BLaER1 (cell line): ENCODE measurements at regions not wholly inside any gene's neighbourhood (a gene's known extent, or its start where the extent isn't known, plus 50 kb on each side); places are given as distances from the start of the nearest gene placed in this dataset.

ENCODE experiments used
- H3K27ac ChIP-seq: shearing (Covaris generic); formaldehyde crosslinking; 2 replicates; pipeline ENCODE4 v1.8.1; 2022
- H3K27me3 ChIP-seq: shearing (Covaris generic); formaldehyde crosslinking; 2 replicates; pipeline ENCODE4 v1.8.1; 2022
- H3K36me3 ChIP-seq: shearing (Covaris generic); formaldehyde crosslinking; 2 replicates; pipeline ENCODE4 v1.8.1; 2022
- H3K4me1 ChIP-seq: shearing (Covaris generic); formaldehyde crosslinking; 2 replicates; pipeline ENCODE4 v1.8.1; 2022
- H3K4me2 ChIP-seq: shearing (Covaris generic); formaldehyde crosslinking; 2 replicates; pipeline ENCODE4 v1.8.1; 2022
- H3K4me3 ChIP-seq: shearing (Covaris generic); formaldehyde crosslinking; 2 replicates; pipeline ENCODE4 v1.8.1; 2022
- H3K9ac ChIP-seq: shearing (Covaris generic); formaldehyde crosslinking; 2 replicates; pipeline ENCODE4 v1.8.1; 2022
- H3K9me3 ChIP-seq: shearing (Covaris generic); formaldehyde crosslinking; 2 replicates; pipeline ENCODE4 v1.8.1; 2022
- H4K20me1 ChIP-seq: shearing (Covaris generic); formaldehyde crosslinking; 2 replicates; pipeline ENCODE4 v1.8.1; 2022
- Cebpa-rat ChIP-seq: shearing (Covaris generic); IDR thresholded peaks from 2 replicates; pipeline ENCODE4 v1.8.1; 2022

DNA sequence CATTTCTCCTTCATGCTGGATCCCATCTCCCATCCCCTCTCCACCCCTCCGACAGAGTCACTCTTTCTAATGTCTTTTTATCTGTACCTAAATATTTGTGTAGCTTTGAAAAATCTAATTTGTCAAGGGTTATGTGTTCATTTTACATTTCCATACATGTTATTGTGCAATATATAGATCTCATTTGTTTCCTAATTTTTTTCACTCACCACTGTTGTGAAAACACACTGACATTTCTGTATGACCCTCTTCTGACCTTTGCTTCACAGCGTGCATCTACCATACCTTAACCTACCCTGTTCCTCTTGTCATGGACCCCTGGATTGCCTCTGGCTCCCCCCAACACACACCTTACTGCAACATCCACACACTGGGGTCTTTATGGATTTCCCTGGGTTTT, 942.9 kb downstream of the TBC1D22A start:
- Histone ChIP-seq H3K4me2 (no peak overlapping the region), H3K27me3 (no peaks in the 10 kb centered on the region), H3K9me3 (no peaks in the 10 kb centered on the region), H4K20me1 (no peaks in the 10 kb centered on the region), H3K36me3 (no peaks in the 10 kb centered on the region), H3K27ac (no peak overlapping the region), H3K4me1 (no peaks in the 10 kb centered on the region), H3K4me3 (no peak overlapping the region), H3K9ac (no peak overlapping the region)
- TF ChIP-seq Cebpa-rat, result peak; percentile 47

- Histone ChIP-seq H3K27me3 (no peaks in the 10 kb centered on the region), H3K36me3 (no peaks in the 10 kb centered on the region), H3K9ac (no peak overlapping the region), H3K27ac (no peak overlapping the region), H3K9me3 (no peaks in the 10 kb centered on the region), H3K4me2 (no peak overlapping the region), H3K4me3 (no peak overlapping the region), H4K20me1 (no peaks in the 10 kb centered on the region), H3K4me1 (no peaks in the 10 kb centered on the region)
- no peak for TF ChIP-seq Cebpa-rat
These were observed 936.5 kb downstream of the TBC1D22A start for GRCh38 chr22:47698906-47699305.

GRCh38 chr22:47697861-47698260, 935.4 kb downstream of the TBC1D22A start:
- H3K4me2 ChIP-seq, result no peak overlapping the region
- no peak overlapping the region for H3K27ac ChIP-seq
- H3K9me3 ChIP-seq, result no peaks in the 10 kb centered on the region
- H3K36me3 ChIP-seq, result no peaks in the 10 kb centered on the region
- H3K4me3 ChIP-seq, result no peak overlapping the region
- no peak overlapping the region for H3K9ac ChIP-seq
- H3K27me3 ChIP-seq, result no peaks in the 10 kb centered on the region
- TF ChIP-seq Cebpa-rat, result no peak
- H4K20me1 ChIP-seq, result no peaks in the 10 kb centered on the region
- no peaks in the 10 kb centered on the region for H3K4me1 ChIP-seq

- Histone ChIP-seq H3K4me1 (no peaks in the 10 kb centered on the region), H3K9ac (no peak overlapping the region), H3K27ac (no peak overlapping the region), H3K36me3 (no peaks in the 10 kb centered on the region), H3K4me3 (no peak overlapping the region), H3K27me3 (no peaks in the 10 kb centered on the region), H4K20me1 (no peaks in the 10 kb centered on the region), H3K4me2 (no peak overlapping the region), H3K9me3 (no peaks in the 10 kb centered on the region)
- no peak for TF ChIP-seq Cebpa-rat
These were observed 934.3 kb downstream of the TBC1D22A start for GRCh38 chr22:47696776-47697175.

GRCh38 chr22:47695176-47695575, 932.7 kb downstream of the TBC1D22A start:
- no peak overlapping the region for H3K4me3 ChIP-seq
- no peak overlapping the region for H3K9ac ChIP-seq
- H3K27me3 ChIP-seq, result no peaks in the 10 kb centered on the region
- no peaks in the 10 kb centered on the region for H3K36me3 ChIP-seq
- no peak overlapping the region for H3K27ac ChIP-seq
- no peaks in the 10 kb centered on the region for H3K4me1 ChIP-seq
- H3K4me2 ChIP-seq, result no peak overlapping the region
- no peaks in the 10 kb centered on the region for H3K9me3 ChIP-seq
- H4K20me1 ChIP-seq, result no peaks in the 10 kb centered on the region
- TF ChIP-seq Cebpa-rat, result no peak

DNA sequence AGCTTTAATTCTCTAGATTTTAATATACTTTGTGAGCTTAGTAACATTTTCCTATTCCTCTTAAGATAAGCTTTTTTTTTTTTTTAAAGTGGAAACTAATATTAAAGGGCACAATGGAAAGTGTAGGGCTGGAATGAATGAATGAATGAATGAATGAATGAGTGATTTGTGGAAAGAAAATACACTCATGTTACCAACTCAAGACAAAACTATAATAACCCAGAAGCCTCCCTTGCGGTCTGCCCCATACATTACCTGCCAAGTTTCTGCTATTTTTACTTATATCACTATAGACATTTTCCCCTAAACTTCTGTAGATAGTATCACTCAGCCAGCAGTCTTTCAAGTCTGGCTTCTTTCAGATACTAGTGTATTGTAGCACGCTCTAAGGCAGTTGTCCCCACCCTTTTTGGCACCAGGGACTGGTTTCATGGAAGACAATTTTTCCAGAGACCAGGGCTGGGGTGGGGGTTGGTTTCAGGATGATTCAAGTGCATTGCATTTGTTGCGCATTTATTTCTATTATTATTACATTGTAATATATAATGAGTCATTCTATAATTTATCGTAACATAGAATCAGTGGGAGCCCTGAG, 932.2 kb downstream of the TBC1D22A start:
- H3K4me1 ChIP-seq, result no peaks in the 10 kb centered on the region
- no peaks in the 10 kb centered on the region for H3K36me3 ChIP-seq
- no peaks in the 10 kb centered on the region for H3K9me3 ChIP-seq
- H4K20me1 ChIP-seq, result no peaks in the 10 kb centered on the region
- H3K9ac ChIP-seq, result no peak overlapping the region
- no peak overlapping the region for H3K4me2 ChIP-seq
- TF ChIP-seq Cebpa-rat, result no peak
- no peak overlapping the region for H3K27ac ChIP-seq
- H3K4me3 ChIP-seq, result no peak overlapping the region
- H3K27me3 ChIP-seq, result no peaks in the 10 kb centered on the region

DNA sequence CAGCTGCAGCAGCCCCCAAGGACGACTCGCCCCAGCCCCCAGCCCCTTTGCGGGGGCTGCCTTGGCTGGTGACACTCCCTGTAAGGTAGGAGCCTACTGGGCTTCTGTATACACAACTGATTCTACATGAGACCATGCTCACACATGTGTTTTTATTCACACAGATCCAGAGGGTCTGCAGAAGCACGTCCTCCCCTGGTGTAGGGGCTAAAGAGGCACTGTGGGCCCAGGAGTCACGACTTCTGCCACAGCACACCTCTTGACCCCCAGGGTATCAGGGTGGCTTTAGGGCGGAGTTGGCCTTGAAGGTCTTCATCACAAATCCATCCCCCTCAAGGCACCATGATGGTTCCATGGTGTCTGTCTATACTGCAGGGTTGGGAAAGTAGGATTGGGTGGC, 931.2 kb downstream of the TBC1D22A start:
- no peak for TF ChIP-seq Cebpa-rat

GRCh38 chr22:47692811-47693210, 930.4 kb downstream of the TBC1D22A start:
- Histone ChIP-seq H3K9ac (no peak overlapping the region), H3K36me3 (no peaks in the 10 kb centered on the region), H4K20me1 (no peaks in the 10 kb centered on the region), H3K4me2 (no peak overlapping the region), H3K9me3 (peaks cover 10% of the 10 kb centered on the region; the same call in 1 of the 2 replicates), H3K4me1 (no peaks in the 10 kb centered on the region), H3K27me3 (no peaks in the 10 kb centered on the region), H3K4me3 (no peak overlapping the region), H3K27ac (no peak overlapping the region)
- TF ChIP-seq Cebpa-rat, result no peak

More for the DNA sequence above, 931.2 kb downstream of the TBC1D22A start:
- Histone ChIP-seq H4K20me1 (no peaks in the 10 kb centered on the region), H3K4me3 (no peak overlapping the region), H3K4me1 (no peaks in the 10 kb centered on the region), H3K27me3 (no peaks in the 10 kb centered on the region), H3K36me3 (no peaks in the 10 kb centered on the region), H3K9ac (no peak overlapping the region), H3K4me2 (no peak overlapping the region), H3K27ac (no peak overlapping the region), H3K9me3 (peaks cover 4% of the 10 kb centered on the region; the same call in 1 of the 2 replicates)

DNA sequence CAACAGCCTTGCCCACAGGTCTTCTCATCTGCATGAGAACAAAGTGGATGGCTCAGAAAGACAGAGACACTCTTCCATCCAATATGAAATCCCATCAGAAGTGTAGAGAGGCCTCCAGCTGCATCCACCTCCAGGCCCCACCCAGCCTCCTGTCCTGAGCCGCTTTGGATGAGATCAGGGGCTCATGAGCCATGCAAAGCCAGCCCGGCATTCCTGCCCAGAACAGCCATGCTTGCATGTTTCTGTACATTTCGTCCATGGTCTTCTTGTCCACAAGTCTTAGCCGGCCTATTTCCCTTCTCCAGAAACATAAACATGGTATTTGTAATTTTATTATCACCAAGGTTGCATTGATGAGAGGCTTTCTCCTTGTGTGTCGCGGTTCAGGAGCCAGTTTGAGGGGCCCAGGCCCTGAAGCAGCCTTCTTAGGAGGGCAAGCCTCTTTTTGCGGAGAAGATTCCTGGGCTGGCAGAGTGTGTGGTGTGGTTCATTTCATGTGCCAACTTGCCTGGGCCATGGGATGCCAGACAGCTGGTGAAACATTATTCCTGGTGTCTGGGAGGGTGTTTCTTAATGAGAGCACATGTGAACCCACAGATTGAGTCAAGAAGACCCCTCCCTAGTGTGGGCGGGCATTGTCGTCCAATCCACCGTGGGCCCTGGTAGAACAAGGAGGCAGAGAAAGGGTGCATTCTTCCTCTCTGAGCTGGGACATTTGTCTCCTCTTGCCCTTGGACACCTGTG, 928.9 kb downstream of the TBC1D22A start:
- H3K4me2 ChIP-seq, result no peak overlapping the region
- TF ChIP-seq Cebpa-rat, result no peak
- no peaks in the 10 kb centered on the region for H3K27me3 ChIP-seq
- H3K9me3 ChIP-seq, result peaks cover 10% of the 10 kb centered on the region
- no peaks in the 10 kb centered on the region for H3K36me3 ChIP-seq
- H3K27ac ChIP-seq, result no peak overlapping the region
- no peak overlapping the region for H3K9ac ChIP-seq
- no peaks in the 10 kb centered on the region for H4K20me1 ChIP-seq
- H3K4me1 ChIP-seq, result no peaks in the 10 kb centered on the region
- no peak overlapping the region for H3K4me3 ChIP-seq

- no peak overlapping the region for H3K4me3 ChIP-seq
- H3K27me3 ChIP-seq, result no peaks in the 10 kb centered on the region
- no peak for TF ChIP-seq Cebpa-rat
- H4K20me1 ChIP-seq, result no peaks in the 10 kb centered on the region
- H3K4me2 ChIP-seq, result no peak overlapping the region
- no peak overlapping the region for H3K27ac ChIP-seq
- H3K9ac ChIP-seq, result no peak overlapping the region
- no peaks in the 10 kb centered on the region for H3K36me3 ChIP-seq
- no peaks in the 10 kb centered on the region for H3K4me1 ChIP-seq
- peaks cover 10% of the 10 kb centered on the region for H3K9me3 ChIP-seq
These were observed 928.1 kb downstream of the TBC1D22A start for GRCh38 chr22:47690586-47690985.
